ENCODE measurements at regions not wholly inside any gene's neighbourhood (a gene's known extent, or its start where the extent isn't known, plus 50 kb on each side); places are given as distances from the start of the nearest gene placed in this dataset.
A peak's percentile ranks its signal among the peaks of the same experiment; 100 is the strongest.

- no peak overlapping the region for H3K27ac ChIP-seq
- H3K36me3 ChIP-seq, result no peaks in the 10 kb centered on the region
- H3K27me3 ChIP-seq, result no peaks in the 10 kb centered on the region
- no peak overlapping the region for H3K4me3 ChIP-seq
- DNase-seq (no peak), ATAC-seq (no peak)
- H3K4me1 ChIP-seq, result no peaks in the 10 kb centered on the region
- TF ChIP-seq CTCF (IDR thresholded peaks at IDR 0.05), result no peak
- H3K9me3 ChIP-seq, result no peaks in the 10 kb centered on the region
- intact Hi-C loops (cut with DNase I), result no loop called here
Measured at GRCh38 chr14:49367696-49368095, 218.5 kb downstream of the RPS29 start.

- Histone ChIP-seq H3K27me3 (no peaks in the 10 kb centered on the region), H3K27ac (no peak overlapping the region), H3K9me3 (peaks cover 0 to 4% of the 10 kb centered on the region in 2 donors), H3K4me3 (no peak overlapping the region), H3K4me1 (no peaks in the 10 kb centered on the region), H3K36me3 (no peaks in the 10 kb centered on the region)
- ATAC-seq (no peak), DNase-seq (no peak)
- intact Hi-C loops (cut with DNase I), result no loop called here
- no peak for TF ChIP-seq CTCF (IDR thresholded peaks at IDR 0.05)
Measured at GRCh38 chr14:49366416-49366815, 219.8 kb downstream of the RPS29 start.

GRCh38 chr14:49364752-49365117 is 221.4 kb downstream of the RPS29 start:
- TF ChIP-seq CTCF (IDR thresholded peaks at IDR 0.05), result no peak
- intact Hi-C loops (cut with DNase I), result no loop called here
- Histone ChIP-seq H3K36me3 (no peaks in the 10 kb centered on the region), H3K27ac (no peak overlapping the region), H3K27me3 (no peaks in the 10 kb centered on the region), H3K4me1 (no peaks in the 10 kb centered on the region), H3K4me3 (no peak overlapping the region), H3K9me3 (peaks cover 0 to 8% of the 10 kb centered on the region in 2 donors)
- DNase-seq, result no peak
- no peak for ATAC-seq

GRCh38 chr14:49363821-49364751 is 222.1 kb downstream of the RPS29 start:
- Histone ChIP-seq H3K9me3 (peaks cover 0 to 12% of the 10 kb centered on the region in 2 donors), H3K27ac (no peak overlapping the region), H3K27me3 (no peaks in the 10 kb centered on the region), H3K4me3 (no peak overlapping the region), H3K36me3 (no peaks in the 10 kb centered on the region), H3K4me1 (no peaks in the 10 kb centered on the region)
- TF ChIP-seq CTCF (IDR thresholded peaks at IDR 0.05), result no peak
- no peak for ATAC-seq
- DNase-seq, result peak in 1 of 4 donors; percentile 17
- intact Hi-C loops (cut with DNase I), result no loop called here

- H3K27me3 ChIP-seq, result no peaks in the 10 kb centered on the region
- no peak overlapping the region for H3K27ac ChIP-seq
- peaks cover 0 to 13% of the 10 kb centered on the region in 2 donors for H3K9me3 ChIP-seq
- intact Hi-C loops (cut with DNase I), result no loop called here
- H3K36me3 ChIP-seq, result no peaks in the 10 kb centered on the region
- no peak for TF ChIP-seq CTCF (IDR thresholded peaks at IDR 0.05)
- no peaks in the 10 kb centered on the region for H3K4me1 ChIP-seq
- DNase-seq (no peak), ATAC-seq (no peak)
- H3K4me3 ChIP-seq, result no peak overlapping the region
Measured at GRCh38 chr14:49362916-49363315, 223.3 kb downstream of the RPS29 start.

Data from left lung (tissue), 4 donors.